H9 (cell line): ENCODE measurements at regions not wholly inside any gene's neighbourhood (a gene's known extent, or its start where the extent isn't known, plus 50 kb on each side); places are given as distances from the start of the nearest gene placed in this dataset.

Source experiments
- DNase-seq: peaks from one replicate; pipeline ENCODE4 v3.0.0-alpha.2; 2017
- H2AFZ ChIP-seq: one replicate; pipeline ENCODE4 v1.6.1; 2013; ENCODE audit warnings: mild to moderate bottlenecking, low read length, control low read depth, moderate library complexity
- H2AK5ac ChIP-seq: 2 replicates; pipeline ENCODE4 v1.6.1; 2013; ENCODE audit warnings: low read length, control low read depth, mixed read lengths; ENCODE audit not compliant: insufficient read length
- H2BK120ac ChIP-seq: one replicate; pipeline ENCODE4 v1.6.1; 2013; ENCODE audit warnings: low read depth, mild to moderate bottlenecking, low read length, control low read depth, inconsistent platforms; ENCODE audit not compliant: poor library complexity, severe bottlenecking
- H2BK12ac ChIP-seq: 2 replicates; pipeline ENCODE4 v1.6.1; 2013; ENCODE audit warnings: low read length, control low read depth, mixed read lengths, low read depth; ENCODE audit not compliant: insufficient read length
- H2BK15ac ChIP-seq: 2 replicates; pipeline ENCODE4 v1.6.1; 2013; ENCODE audit warnings: low read depth, low read length, control low read depth
- H2BK20ac ChIP-seq: one replicate; pipeline ENCODE4 v1.6.1; 2013; ENCODE audit warnings: low read depth, mild to moderate bottlenecking, low read length, control low read depth, inconsistent platforms; ENCODE audit not compliant: poor library complexity, severe bottlenecking
- H2BK5ac ChIP-seq: 2 replicates; pipeline ENCODE4 v1.6.1; 2013; ENCODE audit warnings: low read length, control low read depth, mixed read lengths; ENCODE audit not compliant: insufficient read length
- H3K14ac ChIP-seq: 2 replicates; pipeline ENCODE4 v1.6.1; 2013; ENCODE audit warnings: low read length, control low read depth; ENCODE audit not compliant: insufficient read depth
- H3K18ac ChIP-seq: 2 replicates; pipeline ENCODE4 v1.6.1; 2013; ENCODE audit warnings: low read depth, mild to moderate bottlenecking, mixed read lengths, low read length, control low read depth; ENCODE audit not compliant: insufficient read length
- H3K23ac ChIP-seq: 2 replicates; pipeline ENCODE4 v1.6.1; 2013; ENCODE audit warnings: low read length, control low read depth, mixed read lengths, low read depth; ENCODE audit not compliant: insufficient read length
- H3K23me2 ChIP-seq: 2 replicates; pipeline ENCODE4 v1.6.1; 2013; ENCODE audit warnings: low read depth, mild to moderate bottlenecking, mixed read lengths, low read length, control low read depth; ENCODE audit not compliant: insufficient read length, poor library complexity, severe bottlenecking
- H3K27ac ChIP-seq: 2 replicates; pipeline ENCODE4 v1.5.1; 2013; ENCODE audit warnings: low read length, control low read depth, mixed read lengths, low read depth; ENCODE audit not compliant: insufficient read length
- H3K27me3 ChIP-seq: 2 replicates; pipeline ENCODE4 v1.6.1; 2013; ENCODE audit warnings: low read length, control low read depth, inconsistent platforms; ENCODE audit not compliant: insufficient read depth
- H3K4ac ChIP-seq: 2 replicates; pipeline ENCODE4 v1.6.1; 2013; ENCODE audit warnings: low read depth, mild to moderate bottlenecking, control low read depth, inconsistent platforms, low read length, moderate library complexity
- H3K4me1 ChIP-seq: 2 replicates; pipeline ENCODE4 v1.6.1; 2013; ENCODE audit warnings: low read length, control low read depth, inconsistent platforms; ENCODE audit not compliant: insufficient read depth
- H3K4me2 ChIP-seq: 2 replicates; pipeline ENCODE4 v1.6.1; 2013; ENCODE audit warnings: low read length, control low read depth, mixed read lengths; ENCODE audit not compliant: insufficient read length, insufficient read depth
- H3K56ac ChIP-seq: 2 replicates; pipeline ENCODE4 v1.6.1; 2013; ENCODE audit warnings: low read depth, mild to moderate bottlenecking, mixed read lengths, low read length, control low read depth; ENCODE audit not compliant: insufficient read length
- H3K79me1 ChIP-seq: 2 replicates; pipeline ENCODE4 v1.6.1; 2013; ENCODE audit warnings: low read depth, mild to moderate bottlenecking, moderate library complexity, low read length, control low read depth, inconsistent platforms; ENCODE audit not compliant: insufficient read depth, poor library complexity, severe bottlenecking
- H3K79me2 ChIP-seq: 2 replicates; pipeline ENCODE4 v1.6.1; 2013; ENCODE audit warnings: low read length, control low read depth, inconsistent platforms; ENCODE audit not compliant: insufficient read depth
- H3K9ac ChIP-seq: 2 replicates; pipeline ENCODE4 v1.6.1; 2013; ENCODE audit warnings: low read length, control low read depth, mixed read lengths; ENCODE audit not compliant: insufficient read length; ENCODE audit errors: extremely low read depth
- H3K9me3 ChIP-seq: one replicate; pipeline ENCODE4 v1.6.1; 2013; ENCODE audit warnings: low read depth, low read length, inconsistent platforms; ENCODE audit not compliant: control insufficient read depth
- H3T11ph ChIP-seq: one replicate; pipeline ENCODE4 v1.6.1; 2013; ENCODE audit warnings: mild to moderate bottlenecking, low read length, control low read depth, inconsistent platforms
- H4K20me1 ChIP-seq: one replicate; pipeline ENCODE4 v1.6.1; 2013; ENCODE audit not compliant: control insufficient read depth, insufficient read length, insufficient read depth
- H4K5ac ChIP-seq: 2 replicates; pipeline ENCODE4 v1.6.1; 2013; ENCODE audit warnings: low read depth, mild to moderate bottlenecking, mixed read lengths, low read length, control low read depth; ENCODE audit not compliant: insufficient read length
- H4K8ac ChIP-seq: replicated peaks from 2 replicates; pipeline ENCODE4 v1.6.1; 2013; ENCODE audit warnings: low read length, control low read depth, mixed read lengths, low read depth; ENCODE audit not compliant: insufficient read length
- H4K91ac ChIP-seq: 2 replicates; pipeline ENCODE4 v1.6.1; 2013; ENCODE audit warnings: low read depth, mild to moderate bottlenecking, moderate library complexity, mixed read lengths, low read length, control low read depth; ENCODE audit not compliant: insufficient read length
- H3K27ac Mint-ChIP-seq, 3 experiments: 2 replicates in 2 of 3; 3 replicates in 1 of 3; pipeline ENCODE4 v1.8.0; 2020 to 2021; ENCODE audit warnings: mixed read lengths in 3 of 3, mild to moderate bottlenecking in 1 of 3, moderate library complexity in 1 of 3
- H3K27me3 Mint-ChIP-seq: 2 replicates; pipeline ENCODE4 v1.8.0; 2021; ENCODE audit warnings: low read depth, mild to moderate bottlenecking, moderate library complexity, mixed read lengths
- H3K36me3 Mint-ChIP-seq, 3 experiments: 2 replicates in 2 of 3; 3 replicates in 1 of 3; pipeline ENCODE4 v1.8.0; 2020 to 2021; ENCODE audit warnings: low read depth in 3 of 3, mixed read lengths in 3 of 3; ENCODE audit not compliant: insufficient read depth in 1 of 3
- H3K4me1 Mint-ChIP-seq, 2 experiments: 2 replicates each; pipeline ENCODE4 v1.8.0; 2020; ENCODE audit warnings: mixed read lengths in 2 of 2
- H3K4me3 Mint-ChIP-seq, 2 experiments: 2 replicates in 1 of 2; 3 replicates in 1 of 2; pipeline ENCODE4 v1.8.0; 2020 to 2021; ENCODE audit warnings: mild to moderate bottlenecking in 2 of 2, mixed read lengths in 2 of 2, moderate library complexity in 1 of 2
- H3K9me3 Mint-ChIP-seq, 2 experiments: 2 replicates in 1 of 2; 3 replicates in 1 of 2; pipeline ENCODE4 v1.8.0; 2020; ENCODE audit warnings: mild to moderate bottlenecking in 2 of 2, mixed read lengths in 2 of 2, moderate library complexity in 1 of 2
- WGBS: extraction: QIAGEN DNeasy Blood & Tissue Kit; methylation state at CpG from one replicate; pipeline ENCODE4 v1.1.7; 2013; ENCODE audit warnings: missing lambda C conversion rate, low lambda C conversion rate, mixed read lengths; ENCODE audit not compliant: insufficient read length; ENCODE audit errors: extremely low coverage; 5-methylcytosine and 5-hydroxymethylcytosine counted together
- TF ChIP-seq, protein P1 (sequence below): fragments of 200-600 bp; sonication (generic); conservative IDR thresholded peaks from 3 replicates; pipeline ENCODE4 v1.8.0; 2021; ENCODE audit warnings: antibody characterized with exemption, mild to moderate bottlenecking

DNA sequence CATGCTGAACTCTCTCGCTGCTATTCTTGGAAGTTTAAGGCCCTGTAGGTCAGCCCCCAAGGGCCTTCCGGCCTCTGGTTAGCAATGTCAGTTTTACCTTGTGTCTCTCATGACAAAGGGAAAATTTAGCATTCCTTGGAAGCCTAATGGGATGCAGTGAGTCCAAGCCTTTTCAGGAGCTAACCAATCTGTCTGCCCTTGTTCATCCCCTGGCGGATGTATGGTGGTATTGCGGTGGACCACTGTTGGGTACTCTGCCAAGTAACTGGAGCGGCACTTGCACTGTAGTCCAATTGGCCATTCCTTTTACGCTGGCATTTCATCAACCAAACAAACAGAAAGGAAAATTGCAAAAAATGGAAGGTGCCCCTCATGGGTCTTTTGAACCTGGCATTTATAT, 318.4 kb upstream of the NMUR2 start:
- peak; percentile 74 for DNase-seq

More for the DNA sequence above, 318.4 kb upstream of the NMUR2 start:
- Mint-ChIP-seq H3K27me3 (no peaks in the 10 kb centered on the region), H3K4me1 (no peaks in the 10 kb centered on the region), H3K4me3 (no peak overlapping the region), H3K9me3 (peaks cover 27 to 34% of the 10 kb centered on the region in 2 experiments), H3K27ac (no peak overlapping the region), H3K36me3 (peaks cover 6 to 31% (median 9%) of the 10 kb centered on the region in 3 experiments)
- H3K23ac ChIP-seq = no peak overlapping the region
- H3K4me2 ChIP-seq = no peak overlapping the region
- no peak overlapping the region for H3K4ac ChIP-seq
- H2BK20ac ChIP-seq = no peak overlapping the region
- H2AFZ ChIP-seq = no peak overlapping the region
- H3T11ph ChIP-seq = no peak overlapping the region
- H3K27me3 ChIP-seq = no peaks in the 10 kb centered on the region
- TF ChIP-seq, protein P1, sequence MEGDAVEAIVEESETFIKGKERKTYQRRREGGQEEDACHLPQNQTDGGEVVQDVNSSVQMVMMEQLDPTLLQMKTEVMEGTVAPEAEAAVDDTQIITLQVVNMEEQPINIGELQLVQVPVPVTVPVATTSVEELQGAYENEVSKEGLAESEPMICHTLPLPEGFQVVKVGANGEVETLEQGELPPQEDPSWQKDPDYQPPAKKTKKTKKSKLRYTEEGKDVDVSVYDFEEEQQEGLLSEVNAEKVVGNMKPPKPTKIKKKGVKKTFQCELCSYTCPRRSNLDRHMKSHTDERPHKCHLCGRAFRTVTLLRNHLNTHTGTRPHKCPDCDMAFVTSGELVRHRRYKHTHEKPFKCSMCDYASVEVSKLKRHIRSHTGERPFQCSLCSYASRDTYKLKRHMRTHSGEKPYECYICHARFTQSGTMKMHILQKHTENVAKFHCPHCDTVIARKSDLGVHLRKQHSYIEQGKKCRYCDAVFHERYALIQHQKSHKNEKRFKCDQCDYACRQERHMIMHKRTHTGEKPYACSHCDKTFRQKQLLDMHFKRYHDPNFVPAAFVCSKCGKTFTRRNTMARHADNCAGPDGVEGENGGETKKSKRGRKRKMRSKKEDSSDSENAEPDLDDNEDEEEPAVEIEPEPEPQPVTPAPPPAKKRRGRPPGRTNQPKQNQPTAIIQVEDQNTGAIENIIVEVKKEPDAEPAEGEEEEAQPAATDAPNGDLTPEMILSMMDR = peak; percentile 42
- no peak overlapping the region for H3K27ac ChIP-seq
- no peak overlapping the region for H4K8ac ChIP-seq
- H4K91ac ChIP-seq = no peak overlapping the region
- H3K9ac ChIP-seq = no peak overlapping the region
- peaks cover 7% of the 10 kb centered on the region for H3K9me3 ChIP-seq
- no peaks in the 10 kb centered on the region for H3K79me2 ChIP-seq
- H3K14ac ChIP-seq = no peak overlapping the region
- no peaks in the 10 kb centered on the region for H3K23me2 ChIP-seq
- no peak overlapping the region for H2BK5ac ChIP-seq
- no peak overlapping the region for H4K5ac ChIP-seq
- H3K4me1 ChIP-seq = no peaks in the 10 kb centered on the region
- no CpG with 5 or more reads among the region's 6 CpGs for WGBS
- H3K56ac ChIP-seq = no peak overlapping the region
- H2BK120ac ChIP-seq = no peak overlapping the region
- no peak overlapping the region for H2BK12ac ChIP-seq
- no peak overlapping the region for H2AK5ac ChIP-seq
- H2BK15ac ChIP-seq = no peak overlapping the region
- H4K20me1 ChIP-seq = no peaks in the 10 kb centered on the region
- H3K18ac ChIP-seq = no peak overlapping the region
- no peaks in the 10 kb centered on the region for H3K79me1 ChIP-seq
